IPS-NIHi7 (cell line): ENCODE measurements at regions not wholly inside any gene's neighbourhood (a gene's known extent, or its start where the extent isn't known, plus 50 kb on each side); places are given as distances from the start of the nearest gene placed in this dataset.
"Not testable (repeated sequence)": the region's sequence is repeated elsewhere in the genome, so short reads cannot be mapped to it uniquely, and the experiment has no call there.

ENCODE experiments used
- DNase-seq: peaks from one replicate; pipeline ENCODE4 v3.0.0; 2012; ENCODE audit warnings: mixed read lengths; ENCODE audit errors: extremely low spot score

DNA sequence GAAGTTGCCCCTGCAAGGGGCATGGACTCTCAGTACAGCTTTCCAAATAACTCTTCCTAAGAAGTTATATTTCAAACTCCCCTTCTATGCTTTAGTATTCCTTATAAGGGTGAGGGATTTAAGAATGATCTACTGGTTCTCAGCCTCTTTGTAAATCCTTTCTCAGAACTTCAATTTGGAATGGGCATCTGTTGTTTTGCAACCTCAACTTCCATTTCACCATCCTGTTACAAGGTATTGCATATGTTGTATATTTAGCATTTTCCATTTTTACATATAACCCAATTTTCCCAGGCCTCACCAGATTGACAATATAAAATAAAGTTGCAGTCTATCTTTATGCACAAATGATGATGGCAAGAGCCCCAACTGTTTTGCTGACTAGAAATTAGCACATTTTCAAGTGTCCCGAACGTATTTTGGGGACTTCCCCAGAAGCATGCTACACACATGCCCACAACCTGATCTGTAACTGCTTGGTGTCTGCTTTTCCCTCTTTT is 154.9 kb upstream of the CARMIL1 start:
- no peak for DNase-seq

GRCh38 chr6:25125736-25126135 is 153.4 kb upstream of the CARMIL1 start:
- no peak for DNase-seq

- DNase-seq, result no peak
Observed at GRCh38 chr6:25127076-25127837, 151.9 kb upstream of the CARMIL1 start.

DNA sequence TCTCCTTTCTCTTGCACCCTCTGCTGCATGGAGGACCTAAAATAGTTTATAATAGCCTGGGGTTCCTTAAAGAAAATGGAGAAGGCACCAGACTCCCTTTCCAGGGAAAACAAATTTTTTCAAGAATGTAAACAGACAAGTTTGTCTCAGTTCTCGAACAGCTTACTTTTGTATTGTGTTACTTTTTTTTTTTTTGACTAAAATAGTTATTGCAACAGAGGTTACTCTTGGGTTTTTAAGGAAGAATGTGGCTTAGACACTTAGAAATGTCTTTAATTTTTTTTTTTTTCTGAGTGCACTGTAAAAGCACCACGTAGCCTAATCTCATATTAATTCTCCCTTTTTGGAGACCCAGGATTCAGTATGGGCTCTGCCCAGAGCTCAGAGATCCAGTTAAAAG is 148.7 kb upstream of the CARMIL1 start:
- no peak for DNase-seq

GRCh38 chr6:25132934-25133333 is 146.2 kb upstream of the CARMIL1 start:
- no peak for DNase-seq

DNA sequence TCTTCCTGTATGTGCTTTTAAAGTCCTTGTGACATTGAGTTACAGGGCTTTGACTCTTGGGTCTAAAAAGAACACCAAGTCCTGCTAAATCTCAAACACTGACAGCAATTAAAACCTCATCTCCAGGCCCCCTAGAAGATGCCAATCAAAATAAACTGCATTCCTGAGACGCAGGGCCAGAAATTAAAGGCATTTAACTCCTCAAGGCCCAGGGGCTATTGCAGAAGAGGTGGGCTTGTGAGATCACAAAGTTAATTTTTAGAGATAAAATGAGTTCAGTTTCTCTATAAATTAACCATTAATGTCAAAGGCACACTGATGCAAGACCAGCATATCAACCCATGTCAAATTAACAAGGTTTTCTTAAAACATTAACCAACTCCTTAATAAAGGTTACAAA is 145.6 kb upstream of the CARMIL1 start:
- no peak for DNase-seq

- DNase-seq, result no peak
Observed at GRCh38 chr6:25136854-25137253, 142.3 kb upstream of the CARMIL1 start.

GRCh38 chr6:25137480-25137879 is 141.7 kb upstream of the CARMIL1 start:
- DNase-seq, result no peak

GRCh38 chr6:25137916-25138232 is 141.3 kb upstream of the CARMIL1 start:
- no peak for DNase-seq

DNA sequence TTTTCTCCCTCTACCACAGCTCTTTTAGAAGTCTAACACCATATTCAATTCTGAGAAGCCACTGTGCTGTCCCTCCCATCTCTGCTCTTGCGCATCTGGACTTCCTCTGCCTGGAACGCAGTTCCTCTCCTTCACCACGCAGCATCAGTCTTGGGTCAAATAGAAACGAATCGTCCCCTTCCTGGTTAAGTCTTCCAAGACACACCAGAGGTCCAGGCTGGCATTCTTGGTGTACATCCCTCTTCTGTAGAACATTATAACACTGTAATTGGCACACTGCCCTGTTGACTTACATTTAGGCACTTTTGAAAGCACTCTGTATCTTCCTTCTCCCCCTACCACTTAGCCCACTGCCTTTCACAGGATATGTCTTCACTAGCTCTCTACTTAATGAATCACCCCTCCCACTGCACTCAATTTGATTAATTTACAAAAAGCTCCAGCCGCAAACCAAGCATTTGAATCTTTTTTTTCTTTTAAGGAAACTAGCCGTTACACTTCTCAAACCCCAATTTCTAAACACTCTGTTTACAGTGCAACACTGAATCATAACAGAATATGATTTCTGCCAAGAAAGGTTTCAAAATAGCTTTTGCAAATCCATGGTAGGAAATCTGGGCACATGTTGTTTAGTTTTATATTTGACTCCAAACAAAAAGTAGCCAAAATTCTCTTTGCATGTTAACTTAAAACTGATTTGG is 140.8 kb upstream of the CARMIL1 start:
- DNase-seq, result no peak

DNA sequence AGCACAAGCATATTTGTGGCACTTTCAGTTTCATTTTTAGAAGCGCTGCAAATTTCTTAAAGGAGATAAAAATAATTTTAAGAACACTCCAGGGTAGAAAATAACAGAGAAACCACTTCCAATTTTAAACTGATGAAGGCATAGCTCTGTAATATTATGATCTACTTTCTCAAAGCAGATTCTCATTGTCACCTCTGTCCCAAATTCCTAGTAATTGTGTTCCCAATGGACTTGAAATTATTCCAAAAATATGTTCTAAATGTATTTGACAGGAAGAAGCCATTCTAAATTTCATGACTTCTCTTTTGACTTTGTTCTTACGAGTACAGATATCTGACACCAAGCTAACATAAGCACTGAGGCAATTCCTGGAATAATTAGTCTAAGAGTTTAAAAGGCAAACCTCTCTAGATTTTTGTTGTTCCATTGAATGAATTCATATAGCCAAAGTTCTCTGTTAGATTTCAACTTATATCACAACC is 140.2 kb upstream of the CARMIL1 start:
- no peak for DNase-seq

- not testable (repeated sequence) for DNase-seq
Observed at GRCh38 chr6:25139608-25140007, 139.6 kb upstream of the CARMIL1 start.

GRCh38 chr6:25142506-25142905 is 136.7 kb upstream of the CARMIL1 start:
- no peak for DNase-seq

DNA sequence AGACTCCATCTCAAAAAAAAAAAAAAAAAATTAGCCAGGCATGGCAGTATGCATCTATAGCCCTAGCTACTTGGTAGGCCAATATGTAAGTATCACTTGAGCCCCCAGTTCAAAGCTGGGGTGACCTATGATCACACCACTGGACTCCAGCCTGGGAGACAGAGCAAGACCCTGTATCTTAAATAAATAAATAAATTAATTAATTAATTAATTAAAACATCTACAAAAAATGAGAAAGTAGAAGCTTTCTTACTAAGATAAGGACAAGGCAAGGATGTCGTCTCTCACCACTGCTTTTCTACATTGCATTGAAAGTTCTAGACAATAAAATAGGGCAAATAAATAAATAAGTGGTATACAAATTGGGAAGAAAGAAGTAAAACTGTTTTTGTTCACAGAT is 134.3 kb upstream of the CARMIL1 start:
- DNase-seq, result no peak

- no peak for DNase-seq
Observed at GRCh38 chr6:25147223-25147622, 132.0 kb upstream of the CARMIL1 start.

DNA sequence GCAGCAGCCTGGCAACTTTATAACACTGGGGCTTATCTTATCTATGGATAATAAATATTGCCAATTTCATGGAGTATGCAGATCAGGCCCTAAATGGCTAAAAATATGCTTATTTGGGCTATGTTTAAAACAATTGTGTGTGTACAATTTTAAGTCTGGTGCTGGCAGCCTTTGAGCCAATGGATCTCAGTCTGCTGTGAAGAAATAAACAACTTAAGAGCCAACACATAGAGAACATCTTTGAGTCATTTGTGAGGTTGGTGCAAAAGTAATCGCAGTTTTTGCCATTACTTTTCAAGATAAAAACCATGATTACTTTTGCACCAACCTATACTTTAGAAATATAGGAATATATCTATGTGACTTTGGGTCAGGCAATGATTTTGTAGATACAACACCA is 129.1 kb upstream of the CARMIL1 start:
- no peak for DNase-seq

DNA sequence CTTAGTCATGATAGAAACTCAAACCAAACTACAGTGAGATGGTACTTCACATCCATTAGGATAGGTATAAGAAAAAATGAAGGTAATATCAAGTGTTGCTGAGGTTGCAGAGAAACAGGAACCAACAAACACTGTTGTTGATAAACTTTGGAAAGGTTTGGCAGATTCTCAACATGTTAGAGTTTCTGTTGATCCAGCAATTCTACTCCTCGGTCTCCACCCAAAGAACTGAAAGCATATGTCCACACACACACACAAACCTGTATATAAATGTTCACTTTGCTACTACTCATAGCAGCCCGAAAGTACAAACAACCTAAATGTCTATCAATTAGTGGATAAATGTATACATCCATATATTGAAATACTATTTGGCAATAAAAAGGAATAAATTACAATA is 128.3 kb upstream of the CARMIL1 start:
- no peak for DNase-seq

DNA sequence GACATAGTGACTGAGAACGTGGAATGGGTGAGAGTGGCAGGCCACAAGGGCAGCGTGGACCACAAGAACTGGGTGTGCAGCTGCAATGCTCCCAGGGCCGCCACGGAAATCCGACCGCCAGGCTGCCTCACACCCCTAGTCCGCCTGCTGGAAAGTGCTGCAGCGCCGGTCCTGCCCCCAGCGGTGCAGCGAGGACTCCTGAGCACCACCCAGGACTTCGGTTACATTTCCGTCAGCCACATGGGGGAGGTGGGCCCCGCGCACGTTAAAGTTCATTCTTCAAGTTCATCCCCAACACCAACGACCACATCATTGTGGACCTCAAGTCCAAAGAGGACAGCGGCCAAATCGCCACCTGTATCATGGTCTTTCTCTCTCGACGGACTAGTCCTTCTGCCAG is 126.1 kb upstream of the CARMIL1 start:
- DNase-seq, result no peak

- no peak for DNase-seq
Observed at GRCh38 chr6:25154034-25154596, 125.1 kb upstream of the CARMIL1 start.

- no peak for DNase-seq
Observed at GRCh38 chr6:25155211-25155610, 124.0 kb upstream of the CARMIL1 start.

DNA sequence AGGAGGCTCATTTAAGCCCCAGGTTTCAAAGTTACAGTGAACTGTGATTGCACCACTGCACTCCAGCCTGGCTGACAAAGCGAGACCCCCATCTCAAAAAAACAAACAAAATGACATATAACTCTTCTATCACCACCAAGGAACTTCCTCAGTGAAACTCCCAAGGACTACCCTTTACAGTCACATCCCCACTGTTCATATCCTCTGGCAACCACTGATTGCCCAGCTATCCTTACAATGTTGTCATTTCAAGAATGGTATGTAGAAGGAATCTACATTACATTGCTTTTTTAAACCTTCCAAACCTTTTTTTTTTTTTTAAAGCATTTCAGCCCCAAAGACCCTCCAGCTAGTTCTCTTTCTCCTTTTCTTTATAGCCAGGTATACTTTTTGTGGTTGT is 123.1 kb upstream of the CARMIL1 start:
- DNase-seq, result no peak

DNA sequence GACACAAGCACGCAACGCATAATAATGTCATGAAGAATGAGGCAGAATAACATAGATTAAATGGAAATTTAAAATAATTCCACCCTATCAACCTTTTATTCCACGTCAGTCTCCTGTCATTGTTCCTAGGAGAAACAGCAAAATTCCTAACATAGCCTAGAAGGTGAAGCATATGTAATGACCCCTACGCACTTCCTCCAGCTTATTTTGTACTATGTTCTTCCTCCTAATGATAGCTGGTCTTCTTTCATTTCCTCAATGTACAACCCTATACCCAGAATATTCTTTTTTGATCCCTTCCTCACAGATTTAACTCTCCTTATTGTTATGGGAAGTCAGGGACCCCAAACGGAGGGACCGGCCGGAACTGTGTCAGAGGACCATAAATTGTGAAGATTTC is 122.0 kb upstream of the CARMIL1 start:
- DNase-seq, result no peak

GRCh38 chr6:25157842-25158241 is 121.3 kb upstream of the CARMIL1 start:
- DNase-seq, result no peak
